ENCODE measurements at regions not wholly inside any gene's neighbourhood (a gene's known extent, or its start where the extent isn't known, plus 50 kb on each side); places are given as distances from the start of the nearest gene placed in this dataset.
A peak's percentile ranks its signal among the peaks of the same experiment; 100 is the strongest.

- TF ChIP-seq FOSL2 (IDR thresholded peaks at IDR 0.05; ENCODE audit: borderline replicate concordance, low read depth) (no peak), SMC3 (IDR thresholded peaks at IDR 0.05; ENCODE audit: low read depth, low read length) (no peak), RFX5 (IDR thresholded peaks at IDR 0.05; ENCODE audit: low read length) (no peak), YY1 (IDR thresholded peaks at IDR 0.05; ENCODE audit: low read depth) (no peak), PBX3 (IDR thresholded peaks at IDR 0.05) (no peak), FOXM1 (IDR thresholded peaks at IDR 0.05; ENCODE audit: low read depth) (no peak)
These were observed 75.1 kb downstream of the FOXI2 start (continued) for GRCh38 chr10:127812041-127812440.

DNA sequence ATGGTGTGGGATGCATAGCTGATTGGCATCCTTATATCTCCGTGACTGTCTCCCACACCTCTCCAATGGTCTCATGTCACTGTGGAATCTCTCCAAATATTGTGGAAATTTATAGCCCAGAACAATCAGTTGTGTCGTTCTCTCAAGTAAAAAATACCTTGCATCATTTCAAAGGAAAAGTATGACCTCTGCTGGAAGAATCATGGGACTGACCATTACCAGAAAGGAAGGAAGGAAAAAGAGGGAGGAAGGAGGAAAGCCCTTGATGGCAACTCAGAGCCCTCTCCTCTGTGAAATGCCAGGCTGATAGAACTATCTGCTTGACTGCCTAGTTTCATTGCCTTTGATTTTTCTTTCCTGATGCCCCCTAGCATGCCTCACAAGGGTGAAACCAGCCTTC lies 76.3 kb downstream of the FOXI2 start:
- Histone ChIP-seq H3F3A (replicated peaks; ENCODE audit: insufficient read depth) (no peaks in the 10 kb centered on the region), H3K9me2 (no peaks in the 10 kb centered on the region), H3K4me3 (ENCODE audit: low read depth in 2 of 2, low read length in 1 of 2) (no peak overlapping the region), H3K9me3 (no peaks in the 10 kb centered on the region), H3K9ac (no peak overlapping the region), H4K20me1 (ENCODE audit: insufficient read depth) (no peaks in the 10 kb centered on the region), H2AFZ (ENCODE audit: low read depth) (no peak overlapping the region), H3K4me1 (ENCODE audit: control insufficient read depth in 1 of 2, insufficient read depth in 2 of 2, low read depth in 1 of 2, low read length in 1 of 2) (no peaks in the 10 kb centered on the region), H3K79me2 (ENCODE audit: insufficient read depth) (no peaks in the 10 kb centered on the region), H3K27me3 (ENCODE audit: insufficient read depth) (no peaks in the 10 kb centered on the region), H3K4me2 (no peak overlapping the region), H3K36me3 (replicated peaks in 1 of 2; ENCODE audit: control insufficient read depth in 1 of 2, insufficient read depth in 2 of 2, low read length in 1 of 2) (no peaks in the 10 kb centered on the region), H3K27ac (ENCODE audit: low read depth in 2 of 2, low read length in 1 of 2) (no peak overlapping the region)
- TF ChIP-seq RXRA (IDR thresholded peaks at IDR 0.05; ENCODE audit: borderline replicate concordance, low read depth) (no peak), RFX5 (IDR thresholded peaks at IDR 0.05; ENCODE audit: low read length) (no peak), SMC3 (IDR thresholded peaks at IDR 0.05; ENCODE audit: low read depth, low read length) (0 out of 2 replicates have a peak, but pooled peaks have one; percentile 15), RAD21 (IDR thresholded peaks at IDR 0.05; ENCODE audit: low read length) (peak; percentile 44; the same call in 1 of the 2 replicates), SIN3A (IDR thresholded peaks at IDR 0.05; ENCODE audit: borderline replicate concordance, low read depth, low read length) (no peak), USF2 (IDR thresholded peaks at IDR 0.05; ENCODE audit: borderline replicate concordance, low read depth, low read length) (no peak), EP300 (IDR thresholded peaks at IDR 0.05; ENCODE audit: borderline replicate concordance in 1 of 2, low read depth in 1 of 2, low read length in 1 of 2) (no peak), IRF3 (IDR thresholded peaks at IDR 0.05; ENCODE audit: low read depth, low read length) (no peak), GATA2 (CRISPR knock-in tag; IDR thresholded peaks at IDR 0.05) (no peak)
- CTCF ChIA-PET = interaction anchor here (1.0 to 2.6 kb wide), 4 partner anchors 72 to 249 kb away, joined by 3 to 6 read pairs (median 3); no protein-coding TSS in a partner anchor
- POLR2A ChIA-PET = no interaction called here
- DNase-seq = no peak
- 9% methylated on average over 2 of the region's 2 CpGs for WGBS (ENCODE audit: low lambda C conversion rate)

DNA sequence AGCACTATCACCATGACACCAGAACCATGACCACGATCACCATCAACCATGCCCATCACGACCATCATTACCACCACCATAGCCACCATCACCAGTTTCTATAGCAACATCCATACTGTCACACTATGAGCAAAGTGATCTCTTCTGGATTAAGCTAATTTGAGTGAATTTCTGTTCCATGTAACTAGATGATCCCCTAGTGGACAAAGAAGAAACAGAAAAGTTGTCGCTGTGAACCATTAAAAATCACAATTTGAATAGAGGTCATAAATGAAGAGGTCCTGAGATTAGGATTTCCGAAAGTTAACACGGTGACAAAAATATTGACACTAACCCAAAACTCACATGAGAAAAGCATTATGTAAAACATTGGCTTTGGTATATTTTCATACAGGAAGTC lies 77.6 kb downstream of the CLRN3 start:
- no peaks in the 10 kb centered on the region for H3K36me3 ChIP-seq (replicated peaks in 1 of 2; ENCODE audit: control insufficient read depth in 1 of 2, insufficient read depth in 2 of 2, low read length in 1 of 2)
- no peak for TF ChIP-seq RAD21 (IDR thresholded peaks at IDR 0.05; ENCODE audit: low read length)
- TF ChIP-seq, protein P1, sequence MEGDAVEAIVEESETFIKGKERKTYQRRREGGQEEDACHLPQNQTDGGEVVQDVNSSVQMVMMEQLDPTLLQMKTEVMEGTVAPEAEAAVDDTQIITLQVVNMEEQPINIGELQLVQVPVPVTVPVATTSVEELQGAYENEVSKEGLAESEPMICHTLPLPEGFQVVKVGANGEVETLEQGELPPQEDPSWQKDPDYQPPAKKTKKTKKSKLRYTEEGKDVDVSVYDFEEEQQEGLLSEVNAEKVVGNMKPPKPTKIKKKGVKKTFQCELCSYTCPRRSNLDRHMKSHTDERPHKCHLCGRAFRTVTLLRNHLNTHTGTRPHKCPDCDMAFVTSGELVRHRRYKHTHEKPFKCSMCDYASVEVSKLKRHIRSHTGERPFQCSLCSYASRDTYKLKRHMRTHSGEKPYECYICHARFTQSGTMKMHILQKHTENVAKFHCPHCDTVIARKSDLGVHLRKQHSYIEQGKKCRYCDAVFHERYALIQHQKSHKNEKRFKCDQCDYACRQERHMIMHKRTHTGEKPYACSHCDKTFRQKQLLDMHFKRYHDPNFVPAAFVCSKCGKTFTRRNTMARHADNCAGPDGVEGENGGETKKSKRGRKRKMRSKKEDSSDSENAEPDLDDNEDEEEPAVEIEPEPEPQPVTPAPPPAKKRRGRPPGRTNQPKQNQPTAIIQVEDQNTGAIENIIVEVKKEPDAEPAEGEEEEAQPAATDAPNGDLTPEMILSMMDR (IDR thresholded peaks at IDR 0.05) = peak; percentile 30; the same call in 1 of the 2 replicates
- H3K27ac ChIP-seq (ENCODE audit: low read depth in 2 of 2, low read length in 1 of 2) = no peak overlapping the region
- H3K4me2 ChIP-seq = no peak overlapping the region
- ChIA-PET POLR2A (no interaction called here), CTCF (no interaction called here)
- no peaks in the 10 kb centered on the region for H3K79me2 ChIP-seq (ENCODE audit: insufficient read depth)
- no peaks in the 10 kb centered on the region for H4K20me1 ChIP-seq (ENCODE audit: insufficient read depth)
- H3K9me3 ChIP-seq = no peaks in the 10 kb centered on the region
- 38% methylated on average over 5 of the region's 5 CpGs for WGBS (ENCODE audit: low lambda C conversion rate)
- no peak overlapping the region for H2AFZ ChIP-seq (ENCODE audit: low read depth)
- H3K4me1 ChIP-seq (ENCODE audit: control insufficient read depth in 1 of 2, insufficient read depth in 2 of 2, low read depth in 1 of 2, low read length in 1 of 2) = no peaks in the 10 kb centered on the region
- no peaks in the 10 kb centered on the region for H3K27me3 ChIP-seq (ENCODE audit: insufficient read depth)
- no peaks in the 10 kb centered on the region for H3K9me2 ChIP-seq
- no peak for DNase-seq
- H3K9ac ChIP-seq = no peak overlapping the region
- no peaks in the 10 kb centered on the region for H3F3A ChIP-seq (replicated peaks; ENCODE audit: insufficient read depth)
- H3K4me3 ChIP-seq (ENCODE audit: low read depth in 2 of 2, low read length in 1 of 2) = no peak overlapping the region

Data from SK-N-SH (cell line).